ENCODE measurements at regions not wholly inside any gene's neighbourhood (a gene's known extent, or its start where the extent isn't known, plus 50 kb on each side); places are given as distances from the start of the nearest gene placed in this dataset.

- DNase-seq: peak; percentile 31
- in situ Hi-C loops (cut with MboI; ENCODE audit: low pct_unique_long_range_greater_than_20kb, low sequenced_read_pairs): no loop called here
Observed at GRCh38 chr2:104447831-104448434, 406.0 kb upstream of the POU3F3 start.

- in situ Hi-C loops (cut with MboI; ENCODE audit: low pct_unique_long_range_greater_than_20kb, low sequenced_read_pairs): no loop called here
Observed at GRCh38 chr2:104448661-104449440, 405.1 kb upstream of the POU3F3 start.

GRCh38 chr2:104452558-104452957 lies 401.4 kb upstream of the POU3F3 start:
- DNase-seq: no peak
- in situ Hi-C loops (cut with MboI; ENCODE audit: low pct_unique_long_range_greater_than_20kb, low sequenced_read_pairs): no loop called here

More at GRCh38 chr2:104448661-104449440, 405.1 kb upstream of the POU3F3 start:
- DNase-seq: no peak

GRCh38 chr2:104462731-104463130 lies 391.2 kb upstream of the POU3F3 start:
- no peak for DNase-seq
- in situ Hi-C loops (cut with MboI; ENCODE audit: low pct_unique_long_range_greater_than_20kb, low sequenced_read_pairs): no loop called here

GRCh38 chr2:104465981-104466380 lies 387.9 kb upstream of the POU3F3 start:
- in situ Hi-C loops (cut with MboI; ENCODE audit: low pct_unique_long_range_greater_than_20kb, low sequenced_read_pairs): no loop called here
- DNase-seq: peak; percentile 73

GRCh38 chr2:104468846-104469245 lies 385.1 kb upstream of the POU3F3 start:
- in situ Hi-C loops (cut with MboI; ENCODE audit: low pct_unique_long_range_greater_than_20kb, low sequenced_read_pairs): no loop called here
- DNase-seq: no peak

- no peak for DNase-seq
- in situ Hi-C loops (cut with MboI; ENCODE audit: low pct_unique_long_range_greater_than_20kb, low sequenced_read_pairs): no loop called here
Observed at GRCh38 chr2:104472076-104472475, 381.8 kb upstream of the POU3F3 start.

- peak; percentile 58 for DNase-seq
- in situ Hi-C loops (cut with MboI; ENCODE audit: low pct_unique_long_range_greater_than_20kb, low sequenced_read_pairs): no loop called here
Observed at GRCh38 chr2:104473546-104473945, 380.4 kb upstream of the POU3F3 start.

- DNase-seq: no peak
- in situ Hi-C loops (cut with MboI; ENCODE audit: low pct_unique_long_range_greater_than_20kb, low sequenced_read_pairs): no loop called here
Observed at GRCh38 chr2:104474716-104475115, 379.2 kb upstream of the POU3F3 start.

GRCh38 chr2:104476075-104476474 lies 377.8 kb upstream of the POU3F3 start:
- in situ Hi-C loops (cut with MboI; ENCODE audit: low pct_unique_long_range_greater_than_20kb, low sequenced_read_pairs): no loop called here
- DNase-seq: no peak

- DNase-seq: no peak
- in situ Hi-C loops (cut with MboI; ENCODE audit: low pct_unique_long_range_greater_than_20kb, low sequenced_read_pairs): no loop called here
Observed at GRCh38 chr2:104476563-104476988, 377.3 kb upstream of the POU3F3 start.

- DNase-seq: no peak
- in situ Hi-C loops (cut with MboI; ENCODE audit: low pct_unique_long_range_greater_than_20kb, low sequenced_read_pairs): no loop called here
Observed at GRCh38 chr2:104481341-104481740, 372.6 kb upstream of the POU3F3 start.

GRCh38 chr2:104487366-104487765 lies 366.5 kb upstream of the POU3F3 start:
- DNase-seq: no peak
- in situ Hi-C loops (cut with MboI; ENCODE audit: low pct_unique_long_range_greater_than_20kb, low sequenced_read_pairs): no loop called here

- DNase-seq: no peak
- in situ Hi-C loops (cut with MboI; ENCODE audit: low pct_unique_long_range_greater_than_20kb, low sequenced_read_pairs): no loop called here
Observed at GRCh38 chr2:104493698-104494097, 360.2 kb upstream of the POU3F3 start.

- in situ Hi-C loops (cut with MboI; ENCODE audit: low pct_unique_long_range_greater_than_20kb, low sequenced_read_pairs): no loop called here
- no peak for DNase-seq
Observed at GRCh38 chr2:104501342-104501741, 352.6 kb upstream of the POU3F3 start.

GRCh38 chr2:104501929-104502328 lies 352.0 kb upstream of the POU3F3 start:
- in situ Hi-C loops (cut with MboI; ENCODE audit: low pct_unique_long_range_greater_than_20kb, low sequenced_read_pairs): no loop called here
- DNase-seq: no peak

GRCh38 chr2:104502901-104503300 lies 351.0 kb upstream of the POU3F3 start:
- in situ Hi-C loops (cut with MboI; ENCODE audit: low pct_unique_long_range_greater_than_20kb, low sequenced_read_pairs): no loop called here

GRCh38 chr2:104504331-104505073 lies 349.4 kb upstream of the POU3F3 start:
- in situ Hi-C loops (cut with MboI; ENCODE audit: low pct_unique_long_range_greater_than_20kb, low sequenced_read_pairs): no loop called here
- no peak for DNase-seq

More at GRCh38 chr2:104502901-104503300, 351.0 kb upstream of the POU3F3 start:
- no peak for DNase-seq

GRCh38 chr2:104518256-104518655 lies 335.7 kb upstream of the POU3F3 start:
- DNase-seq: no peak
- in situ Hi-C loops (cut with MboI; ENCODE audit: low pct_unique_long_range_greater_than_20kb, low sequenced_read_pairs): no loop called here

GRCh38 chr2:104521247-104521646 lies 332.7 kb upstream of the POU3F3 start:
- DNase-seq: no peak
- in situ Hi-C loops (cut with MboI; ENCODE audit: low pct_unique_long_range_greater_than_20kb, low sequenced_read_pairs): no loop called here
